Stimulated activated naive CD8-positive, alpha-beta T cell treated with anti-CD3 and anti-CD28 coated beads, Interleukin-15, amount 100 ng/mL, for 72 hours (primary cell): ENCODE measurements at regions not wholly inside any gene's neighbourhood (a gene's known extent, or its start where the extent isn't known, plus 50 kb on each side); places are given as distances from the start of the nearest gene placed in this dataset.

Experiments used
- ATAC-seq: fragments of 150-1000 bp; cut with Tn5 transposase; 2 replicates; pipeline ENCODE4 v1.10.0; 2021; ENCODE audit warnings: mild to moderate bottlenecking, moderate library complexity
- DNase-seq, 2 donors: peaks; one replicate each; pipeline ENCODE4 v3.0.0; 2021 to 2022
- H3K27ac Mint-ChIP-seq, 2 donors: one replicate each; pipeline ENCODE4 v1.8.0; 2022; ENCODE audit warnings: mild to moderate bottlenecking in 2 of 2, mixed read lengths in 2 of 2, moderate library complexity in 2 of 2
- H3K27me3 Mint-ChIP-seq: one replicate; pipeline ENCODE4 v1.8.0; 2022; ENCODE audit warnings: mixed read lengths
- H3K4me1 Mint-ChIP-seq: one replicate; pipeline ENCODE4 v1.8.0; 2022; ENCODE audit warnings: mild to moderate bottlenecking, mixed read lengths
- H3K4me3 Mint-ChIP-seq, 2 donors: one replicate each; pipeline ENCODE4 v1.8.0; 2022; ENCODE audit warnings: mild to moderate bottlenecking in 2 of 2, mixed read lengths in 2 of 2, moderate library complexity in 1 of 2
- H3K9me3 Mint-ChIP-seq, 2 donors: one replicate each; pipeline ENCODE4 v1.8.0; 2022; ENCODE audit warnings: mixed read lengths in 2 of 2

- no peaks in the 10 kb centered on the region for H3K9me3 Mint-ChIP-seq
- DNase-seq (no peak), ATAC-seq (no peak)
- peaks cover 6% of the 10 kb centered on the region for H3K4me1 Mint-ChIP-seq
- H3K4me3 Mint-ChIP-seq, result no peak overlapping the region
- H3K27me3 Mint-ChIP-seq, result peaks cover 42% of the 10 kb centered on the region
- H3K27ac Mint-ChIP-seq, result no peak overlapping the region
Observed at GRCh38 chr20:63066506-63067265, 59.9 kb upstream of the BHLHE23 start.

- DNase-seq, result no peak
- Mint-ChIP-seq H3K27me3 (peaks cover 42% of the 10 kb centered on the region), H3K4me1 (no peaks in the 10 kb centered on the region), H3K9me3 (no peaks in the 10 kb centered on the region), H3K4me3 (no peak overlapping the region), H3K27ac (no peak overlapping the region)
- ATAC-seq, result no peak
Observed at GRCh38 chr20:63065911-63066310, 59.1 kb upstream of the BHLHE23 start.

GRCh38 chr20:63064745-63065711 lies 58.3 kb upstream of the BHLHE23 start:
- no peak for DNase-seq
- H3K27me3 Mint-ChIP-seq, result peaks cover 35% of the 10 kb centered on the region
- H3K4me3 Mint-ChIP-seq, result no peak overlapping the region
- no peaks in the 10 kb centered on the region for H3K4me1 Mint-ChIP-seq
- H3K27ac Mint-ChIP-seq, result no peak overlapping the region
- no peaks in the 10 kb centered on the region for H3K9me3 Mint-ChIP-seq
- no peak for ATAC-seq

GRCh38 chr20:63064310-63064709 lies 57.5 kb upstream of the BHLHE23 start:
- Mint-ChIP-seq H3K9me3 (no peaks in the 10 kb centered on the region), H3K4me1 (no peaks in the 10 kb centered on the region), H3K27me3 (peaks cover 28% of the 10 kb centered on the region), H3K4me3 (no peak overlapping the region), H3K27ac (no peak overlapping the region)
- ATAC-seq (no peak), DNase-seq (no peak)

- Mint-ChIP-seq H3K27me3 (peaks cover 23% of the 10 kb centered on the region), H3K4me1 (no peaks in the 10 kb centered on the region), H3K27ac (no peak overlapping the region), H3K4me3 (no peak overlapping the region), H3K9me3 (no peaks in the 10 kb centered on the region)
- no peak for DNase-seq
- ATAC-seq, result no peak
Observed at GRCh38 chr20:63062188-63063140, 55.7 kb upstream of the BHLHE23 start.

- Mint-ChIP-seq H3K27me3 (peaks cover 16% of the 10 kb centered on the region), H3K9me3 (no peaks in the 10 kb centered on the region), H3K27ac (no peak overlapping the region), H3K4me3 (no peak overlapping the region), H3K4me1 (no peaks in the 10 kb centered on the region)
- ATAC-seq (no peak), DNase-seq (no peak)
Observed at GRCh38 chr20:63061771-63062100, 55.0 kb upstream of the BHLHE23 start.

GRCh38 chr20:63061051-63061770 lies 54.4 kb upstream of the BHLHE23 start:
- no peak overlapping the region for H3K27ac Mint-ChIP-seq
- ATAC-seq (no peak), DNase-seq (no peak)

GRCh38 chr20:63060057-63060991 lies 53.6 kb upstream of the BHLHE23 start:
- no peak overlapping the region for H3K4me3 Mint-ChIP-seq
- no peaks in the 10 kb centered on the region for H3K9me3 Mint-ChIP-seq
- H3K27me3 Mint-ChIP-seq, result peaks cover 12% of the 10 kb centered on the region
- DNase-seq, result no peak
- ATAC-seq, result no peak
- H3K4me1 Mint-ChIP-seq, result no peaks in the 10 kb centered on the region
- H3K27ac Mint-ChIP-seq, result peak overlapping the region in 1 of 2 donors; percentile 77

More at GRCh38 chr20:63061051-63061770, 54.4 kb upstream of the BHLHE23 start:
- Mint-ChIP-seq H3K9me3 (no peaks in the 10 kb centered on the region), H3K4me1 (no peaks in the 10 kb centered on the region), H3K27me3 (peaks cover 12% of the 10 kb centered on the region), H3K4me3 (no peak overlapping the region)

GRCh38 chr20:63059684-63060056 lies 52.9 kb upstream of the BHLHE23 start:
- peaks cover 12% of the 10 kb centered on the region for H3K27me3 Mint-ChIP-seq
- peak overlapping the region in 1 of 2 donors; percentile 77 for H3K27ac Mint-ChIP-seq
- H3K9me3 Mint-ChIP-seq, result no peaks in the 10 kb centered on the region
- no peak overlapping the region for H3K4me3 Mint-ChIP-seq
- no peak for DNase-seq
- no peaks in the 10 kb centered on the region for H3K4me1 Mint-ChIP-seq
- no peak for ATAC-seq

- Mint-ChIP-seq H3K9me3 (no peaks in the 10 kb centered on the region), H3K4me1 (no peaks in the 10 kb centered on the region), H3K4me3 (no peak overlapping the region), H3K27me3 (peaks cover 14% of the 10 kb centered on the region), H3K27ac (peak overlapping the region in 1 of 2 donors; percentile 5)
- no peak for ATAC-seq
- DNase-seq, result no peak
Observed at GRCh38 chr20:63058696-63059335, 52.1 kb upstream of the BHLHE23 start.

- H3K9me3 Mint-ChIP-seq, result no peaks in the 10 kb centered on the region
- DNase-seq (no peak), ATAC-seq (no peak)
- no peak overlapping the region for H3K27ac Mint-ChIP-seq
- H3K27me3 Mint-ChIP-seq, result peaks cover 20% of the 10 kb centered on the region
- H3K4me3 Mint-ChIP-seq, result no peak overlapping the region
- no peaks in the 10 kb centered on the region for H3K4me1 Mint-ChIP-seq
Observed at GRCh38 chr20:63057171-63058117, 50.7 kb upstream of the BHLHE23 start.

- H3K27ac Mint-ChIP-seq, result no peak overlapping the region
- no peaks in the 10 kb centered on the region for H3K4me1 Mint-ChIP-seq
- ATAC-seq (peak; percentile 83), DNase-seq (peak; percentile 58 to 65)
- no peaks in the 10 kb centered on the region for H3K9me3 Mint-ChIP-seq
- no peak overlapping the region for H3K4me3 Mint-ChIP-seq
- H3K27me3 Mint-ChIP-seq, result peaks cover 15% of the 10 kb centered on the region
Observed at GRCh38 chr20:63056236-63057170, 49.7 kb upstream of the BHLHE23 start.
